SK-N-SH treated with all-trans-retinoic acid at 6 μM for 48 hours (cell line): ENCODE measurements at regions not wholly inside any gene's neighbourhood (a gene's known extent, or its start where the extent isn't known, plus 50 kb on each side); places are given as distances from the start of the nearest gene placed in this dataset.

Source experiments
- ATAC-seq: fragments of 200-7000 bp; cut with Tn5 transposase; 3 replicates; pipeline ENCODE4 v1.9.1; 2020; ENCODE audit warnings: mild to moderate bottlenecking, moderate library complexity
- ARNTL ChIP-seq: fragments of 450-650 bp; formaldehyde crosslinking; IDR thresholded peaks from 2 replicates; pipeline ENCODE4 v1.5.0; 2020; ENCODE audit warnings: low read depth, mild to moderate bottlenecking, moderate library complexity, borderline replicate concordance
- BACH2 ChIP-seq: fragments of 250-450 bp; sonication (Bioruptor Pico); IDR thresholded peaks from 2 replicates; pipeline ENCODE4 v1.9.0; 2021; ENCODE audit warnings: mild to moderate bottlenecking, borderline replicate concordance
- ESRRG ChIP-seq: fragments of 250-450 bp; sonication (Bioruptor Pico); IDR thresholded peaks from 2 replicates; pipeline ENCODE4 v1.6.1; 2021; ENCODE audit warnings: mild to moderate bottlenecking
- GLIS3 ChIP-seq: fragments of 250-450 bp; sonication (Bioruptor Pico); IDR thresholded peaks from 2 replicates; pipeline ENCODE4 v1.5.0; 2020; ENCODE audit warnings: mild to moderate bottlenecking, moderate library complexity
- ISL1 ChIP-seq: fragments of 250-450 bp; sonication (Bioruptor Pico); IDR thresholded peaks from 2 replicates; pipeline ENCODE4 v2.1.2; 2022; ENCODE audit warnings: mild to moderate bottlenecking, moderate library complexity
- OSR1 ChIP-seq: fragments of 250-450 bp; sonication (Bioruptor Pico); IDR thresholded peaks from 2 replicates; pipeline ENCODE4 v1.8.0; 2022; ENCODE audit warnings: moderate library complexity, mild to moderate bottlenecking, inconsistent platforms
- PPARA ChIP-seq: fragments of 250-450 bp; sonication (Bioruptor Pico); IDR thresholded peaks from 2 replicates; pipeline ENCODE4 v1.5.0; 2020; ENCODE audit warnings: mild to moderate bottlenecking, borderline replicate concordance
- SNAI2 ChIP-seq: fragments of 250-450 bp; sonication (Bioruptor Pico); IDR thresholded peaks from 2 replicates; pipeline ENCODE4 v1.5.0; 2020; ENCODE audit warnings: mild to moderate bottlenecking, moderate library complexity
- TCF4 ChIP-seq: fragments of 250-450 bp; sonication (Bioruptor Pico); IDR thresholded peaks from 2 replicates; pipeline ENCODE4 v1.8.0; 2021; ENCODE audit warnings: mild to moderate bottlenecking, moderate library complexity, borderline replicate concordance
- ZC3H10 ChIP-seq: fragments of 250-450 bp; sonication (Bioruptor Pico); IDR thresholded peaks from 2 replicates; pipeline ENCODE4 v1.5.1; 2021; ENCODE audit warnings: mild to moderate bottlenecking, moderate library complexity
- ZFP30 ChIP-seq: fragments of 450-650 bp; formaldehyde crosslinking; IDR thresholded peaks from 2 replicates; pipeline ENCODE4 v1.5.0; 2022; ENCODE audit warnings: mild to moderate bottlenecking, moderate library complexity
- ZNF70 ChIP-seq: fragments of 450-650 bp; formaldehyde crosslinking; IDR thresholded peaks from 2 replicates; pipeline ENCODE4 v1.5.0; 2020; ENCODE audit warnings: mild to moderate bottlenecking, moderate library complexity
- TF ChIP-seq, protein P1 (sequence below): fragments of 250-450 bp; sonication (Bioruptor Pico); IDR thresholded peaks from 2 replicates; pipeline ENCODE4 v1.8.0; 2020; ENCODE audit warnings: mild to moderate bottlenecking, moderate library complexity, borderline replicate concordance
- TF ChIP-seq, protein P2 (sequence below): fragments of 250-450 bp; sonication (Bioruptor Pico); IDR thresholded peaks from 2 replicates; pipeline ENCODE4 v1.5.0; 2020; ENCODE audit warnings: mild to moderate bottlenecking, moderate library complexity
- TF ChIP-seq, protein P3 (sequence below): fragments of 250-450 bp; sonication (Bioruptor Pico); IDR thresholded peaks from 2 replicates; pipeline ENCODE4 v1.8.0; 2021; ENCODE audit warnings: low read depth, mild to moderate bottlenecking, moderate library complexity, borderline replicate concordance

DNA sequence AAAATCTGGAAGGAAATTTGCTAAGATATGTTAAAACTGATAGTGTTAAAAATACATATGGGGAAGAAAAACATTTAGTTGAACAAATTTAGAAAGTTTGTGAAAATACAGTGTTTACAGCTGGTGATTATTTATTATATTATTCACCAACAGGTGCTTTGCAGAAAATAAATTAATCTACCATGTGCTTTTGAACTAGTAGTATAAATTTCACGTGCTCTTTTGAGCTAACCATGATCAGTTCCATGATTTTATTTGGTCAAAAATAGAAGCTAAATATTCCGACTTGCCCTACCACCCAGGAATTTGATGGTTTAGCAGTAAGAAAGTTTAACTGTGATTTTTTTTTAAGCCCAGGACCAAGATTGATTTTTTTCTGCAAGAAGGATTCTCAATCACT lies 113.3 kb downstream of the SPRY2 start:
- TF ChIP-seq ZFP30 (CRISPR knock-in tag) (no peak), BACH2 (CRISPR knock-in tag) (no peak), ZNF70 (CRISPR knock-in tag) (no peak), ARNTL (CRISPR knock-in tag) (no peak), OSR1 (CRISPR knock-in tag) (no peak), GLIS3 (CRISPR knock-in tag) (no peak), SNAI2 (CRISPR knock-in tag) (no peak)
- TF ChIP-seq, protein P1, sequence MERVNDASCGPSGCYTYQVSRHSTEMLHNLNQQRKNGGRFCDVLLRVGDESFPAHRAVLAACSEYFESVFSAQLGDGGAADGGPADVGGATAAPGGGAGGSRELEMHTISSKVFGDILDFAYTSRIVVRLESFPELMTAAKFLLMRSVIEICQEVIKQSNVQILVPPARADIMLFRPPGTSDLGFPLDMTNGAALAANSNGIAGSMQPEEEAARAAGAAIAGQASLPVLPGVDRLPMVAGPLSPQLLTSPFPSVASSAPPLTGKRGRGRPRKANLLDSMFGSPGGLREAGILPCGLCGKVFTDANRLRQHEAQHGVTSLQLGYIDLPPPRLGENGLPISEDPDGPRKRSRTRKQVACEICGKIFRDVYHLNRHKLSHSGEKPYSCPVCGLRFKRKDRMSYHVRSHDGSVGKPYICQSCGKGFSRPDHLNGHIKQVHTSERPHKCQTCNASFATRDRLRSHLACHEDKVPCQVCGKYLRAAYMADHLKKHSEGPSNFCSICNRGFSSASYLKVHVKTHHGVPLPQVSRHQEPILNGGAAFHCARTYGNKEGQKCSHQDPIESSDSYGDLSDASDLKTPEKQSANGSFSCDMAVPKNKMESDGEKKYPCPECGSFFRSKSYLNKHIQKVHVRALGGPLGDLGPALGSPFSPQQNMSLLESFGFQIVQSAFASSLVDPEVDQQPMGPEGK = no peak
- TF ChIP-seq, protein P2, sequence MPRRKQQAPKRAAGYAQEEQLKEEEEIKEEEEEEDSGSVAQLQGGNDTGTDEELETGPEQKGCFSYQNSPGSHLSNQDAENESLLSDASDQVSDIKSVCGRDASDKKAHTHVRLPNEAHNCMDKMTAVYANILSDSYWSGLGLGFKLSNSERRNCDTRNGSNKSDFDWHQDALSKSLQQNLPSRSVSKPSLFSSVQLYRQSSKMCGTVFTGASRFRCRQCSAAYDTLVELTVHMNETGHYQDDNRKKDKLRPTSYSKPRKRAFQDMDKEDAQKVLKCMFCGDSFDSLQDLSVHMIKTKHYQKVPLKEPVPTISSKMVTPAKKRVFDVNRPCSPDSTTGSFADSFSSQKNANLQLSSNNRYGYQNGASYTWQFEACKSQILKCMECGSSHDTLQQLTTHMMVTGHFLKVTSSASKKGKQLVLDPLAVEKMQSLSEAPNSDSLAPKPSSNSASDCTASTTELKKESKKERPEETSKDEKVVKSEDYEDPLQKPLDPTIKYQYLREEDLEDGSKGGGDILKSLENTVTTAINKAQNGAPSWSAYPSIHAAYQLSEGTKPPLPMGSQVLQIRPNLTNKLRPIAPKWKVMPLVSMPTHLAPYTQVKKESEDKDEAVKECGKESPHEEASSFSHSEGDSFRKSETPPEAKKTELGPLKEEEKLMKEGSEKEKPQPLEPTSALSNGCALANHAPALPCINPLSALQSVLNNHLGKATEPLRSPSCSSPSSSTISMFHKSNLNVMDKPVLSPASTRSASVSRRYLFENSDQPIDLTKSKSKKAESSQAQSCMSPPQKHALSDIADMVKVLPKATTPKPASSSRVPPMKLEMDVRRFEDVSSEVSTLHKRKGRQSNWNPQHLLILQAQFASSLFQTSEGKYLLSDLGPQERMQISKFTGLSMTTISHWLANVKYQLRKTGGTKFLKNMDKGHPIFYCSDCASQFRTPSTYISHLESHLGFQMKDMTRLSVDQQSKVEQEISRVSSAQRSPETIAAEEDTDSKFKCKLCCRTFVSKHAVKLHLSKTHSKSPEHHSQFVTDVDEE (CRISPR knock-in tag) = no peak
- TF ChIP-seq, protein P3, sequence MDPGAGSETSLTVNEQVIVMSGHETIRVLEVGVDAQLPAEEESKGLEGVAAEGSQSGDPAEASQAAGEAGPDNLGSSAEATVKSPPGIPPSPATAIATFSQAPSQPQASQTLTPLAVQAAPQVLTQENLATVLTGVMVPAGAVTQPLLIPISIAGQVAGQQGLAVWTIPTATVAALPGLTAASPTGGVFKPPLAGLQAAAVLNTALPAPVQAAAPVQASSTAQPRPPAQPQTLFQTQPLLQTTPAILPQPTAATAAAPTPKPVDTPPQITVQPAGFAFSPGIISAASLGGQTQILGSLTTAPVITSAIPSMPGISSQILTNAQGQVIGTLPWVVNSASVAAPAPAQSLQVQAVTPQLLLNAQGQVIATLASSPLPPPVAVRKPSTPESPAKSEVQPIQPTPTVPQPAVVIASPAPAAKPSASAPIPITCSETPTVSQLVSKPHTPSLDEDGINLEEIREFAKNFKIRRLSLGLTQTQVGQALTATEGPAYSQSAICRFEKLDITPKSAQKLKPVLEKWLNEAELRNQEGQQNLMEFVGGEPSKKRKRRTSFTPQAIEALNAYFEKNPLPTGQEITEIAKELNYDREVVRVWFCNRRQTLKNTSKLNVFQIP (CRISPR knock-in tag) = no peak
- TF ChIP-seq, all 23 proteins: peak for 0
- no peak for ATAC-seq

DNA sequence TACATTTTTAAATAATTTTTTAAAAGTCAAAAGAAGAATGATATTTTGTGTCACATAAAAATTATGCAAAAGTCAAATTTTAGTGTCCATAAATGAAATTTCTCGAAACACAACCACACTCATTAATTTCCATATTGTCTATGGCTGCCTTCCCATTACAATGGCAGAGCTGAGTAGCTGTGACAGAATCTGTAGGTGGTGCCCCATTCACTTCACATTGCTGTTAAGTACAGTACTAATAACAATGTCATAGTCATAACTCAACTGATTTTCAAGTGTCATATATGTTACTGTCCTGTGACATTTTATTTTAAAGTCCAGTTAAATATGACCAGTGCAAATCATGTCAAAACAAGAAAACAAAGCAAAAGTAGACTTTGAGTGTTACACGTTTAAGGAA lies 114.3 kb downstream of the SPRY2 start:
- no peak for TF ChIP-seq GLIS3 (CRISPR knock-in tag)
- no peak for TF ChIP-seq OSR1 (CRISPR knock-in tag)
- no peak for TF ChIP-seq ARNTL (CRISPR knock-in tag)
- TF ChIP-seq, protein P2 (CRISPR knock-in tag) = no peak
- no peak for TF ChIP-seq TCF4 (CRISPR knock-in tag)
- TF ChIP-seq ZC3H10 (CRISPR knock-in tag) = no peak
- no peak for TF ChIP-seq ISL1 (CRISPR knock-in tag)
- TF ChIP-seq, protein P3 (CRISPR knock-in tag) = no peak
- no peak for TF ChIP-seq ESRRG (CRISPR knock-in tag)
- no peak for TF ChIP-seq BACH2 (CRISPR knock-in tag)

DNA sequence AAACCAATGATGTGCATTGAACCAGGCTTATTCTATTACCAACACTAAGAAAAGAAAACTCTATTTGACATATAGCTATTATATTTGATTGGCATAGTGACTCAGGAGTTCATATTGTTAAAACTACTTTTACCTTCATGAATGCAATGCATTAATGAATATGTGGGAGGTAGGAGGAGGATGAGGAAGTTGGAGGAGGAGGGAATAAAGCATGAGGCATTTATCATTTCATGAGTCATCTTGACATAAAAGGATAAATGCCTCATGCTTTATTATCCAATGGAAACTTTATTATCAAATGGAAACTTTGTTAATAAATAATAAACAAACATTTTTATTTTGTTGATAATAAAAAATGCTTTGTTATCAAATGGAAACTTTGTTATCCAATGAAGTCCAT lies 116.5 kb downstream of the SPRY2 start:
- TF ChIP-seq, protein P2 (CRISPR knock-in tag) = no peak
- TF ChIP-seq PPARA (CRISPR knock-in tag) (no peak), TCF4 (CRISPR knock-in tag) (no peak), GLIS3 (CRISPR knock-in tag) (no peak), OSR1 (CRISPR knock-in tag) (no peak), ZNF70 (CRISPR knock-in tag) (no peak)
- ATAC-seq = no peak

More for the DNA sequence above, 114.3 kb downstream of the SPRY2 start:
- no peak for ATAC-seq
